ENCODE measurements at regions not wholly inside any gene's neighbourhood (a gene's known extent, or its start where the extent isn't known, plus 50 kb on each side); places are given as distances from the start of the nearest gene placed in this dataset.

- no peak for TF ChIP-seq CTCF (IDR thresholded peaks at IDR 0.05)
- no peak for TF ChIP-seq ZFX (IDR thresholded peaks at IDR 0.05; ENCODE audit: borderline replicate concordance)
Observed at GRCh38 chr13:63139277-63139676, 1723.6 kb upstream of the PCDH20 start.

All from 22Rv1 (cell line).